Panc1 (cell line): ENCODE measurements at regions not wholly inside any gene's neighbourhood (a gene's known extent, or its start where the extent isn't known, plus 50 kb on each side); places are given as distances from the start of the nearest gene placed in this dataset.

Experiments used
- ATAC-seq: fragments of 200-7000 bp; cut with Tn5 transposase; 2 replicates; pipeline ENCODE4 v1.9.1; 2020; ENCODE audit warnings: mild to moderate bottlenecking, moderate library complexity
- BruUV-seq: library from RNA; stranded (reverse); fragments of 400-500 nt; replicated peaks from 2 replicates; lab custom pipeline; 2021; lab: Mats Ljungman, UMichigan
- CTCF ChIA-PET: fragments of 300-600 bp; sonication (Branson Sonifier 250); formaldehyde crosslinking; loops from one replicate; lab custom pipeline; 2022; ENCODE audit warnings: antibody characterized with exemption; lab: Charles Lee
- POLR2A ChIA-PET: fragments of 300-600 bp; sonication (Branson Sonifier 250); formaldehyde crosslinking; loops from one replicate; lab custom pipeline; 2022; ENCODE audit warnings: antibody characterized with exemption; lab: Charles Lee
- DNase-seq: peaks from one replicate; pipeline ENCODE4 v3.0.0-alpha.2; 2010; ENCODE audit warnings: low read depth, low spot score
- H3K27ac ChIP-seq: 2 replicates; pipeline ENCODE4 v1.5.1; 2011; ENCODE audit warnings: mild to moderate bottlenecking, low read length, inconsistent platforms
- H3K27me3 ChIP-seq: fragments of 200-500 bp; sonication (Bioruptor generic); 2 replicates; pipeline ENCODE4 v1.6.0; 2014; ENCODE audit warnings: low read length, inconsistent platforms; ENCODE audit not compliant: control insufficient read depth, insufficient read depth
- H3K36me3 ChIP-seq: fragments of 200-500 bp; sonication (Bioruptor generic); 2 replicates; pipeline ENCODE4 v1.5.1; 2014; ENCODE audit warnings: inconsistent platforms, mild to moderate bottlenecking, low read length, moderate library complexity; ENCODE audit not compliant: control insufficient read depth, insufficient read depth
- H3K4me1 ChIP-seq: 2 replicates; pipeline ENCODE4 v1.5.1; 2011; ENCODE audit warnings: inconsistent platforms, mild to moderate bottlenecking, low read length, moderate library complexity; ENCODE audit not compliant: control insufficient read depth, insufficient read depth
- H3K4me3 ChIP-seq, 2 experiments: 2 replicates each; pipeline ENCODE4 v1.5.1; 2011 to 2012; ENCODE audit warnings: low read depth in 2 of 2, low read length in 2 of 2, mild to moderate bottlenecking in 2 of 2, inconsistent platforms in 1 of 2, moderate library complexity in 1 of 2
- H3K9me3 ChIP-seq: fragments of 200-500 bp; sonication (Bioruptor generic); 2 replicates; pipeline ENCODE4 v1.5.1; 2014; ENCODE audit warnings: low read depth, mild to moderate bottlenecking, inconsistent platforms, low read length, moderate library complexity; ENCODE audit not compliant: control insufficient read depth, insufficient read depth
- CTCF ChIP-seq: fragments of 450-650 bp; IDR thresholded peaks from 2 replicates; pipeline ENCODE4 v1.5.1; 2017; ENCODE audit warnings: mild to moderate bottlenecking
- POLR2AphosphoS5 ChIP-seq: IDR thresholded peaks from 2 replicates; pipeline ENCODE4 v1.6.1; 2012; ENCODE audit warnings: mild to moderate bottlenecking, low read depth, low read length, moderate library complexity
- SIN3A ChIP-seq: IDR thresholded peaks from 2 replicates; pipeline ENCODE4 v1.6.1; 2012; ENCODE audit warnings: low read depth, mild to moderate bottlenecking, low read length, moderate library complexity, borderline replicate concordance; ENCODE audit not compliant: insufficient read depth
- TCF7L2 ChIP-seq: IDR thresholded peaks from 2 replicates; pipeline ENCODE4 v1.6.1; 2011; ENCODE audit warnings: mild to moderate bottlenecking, low read depth, low read length, inconsistent platforms
- in situ Hi-C: cut with HindIII; loops from 2 replicates; pipeline ENCODE4 v1.10.0; 2016; ENCODE audit warnings: low sequenced_read_pairs, low pct_unique_long_range_greater_than_20kb
- intact Hi-C: fragments of 100-400 bp; cut with micrococcal nuclease; formaldehyde crosslinking; loops from one replicate; pipeline ENCODE4 v1.10.0; 2022; ENCODE audit not compliant: unreplicated experiment
- TF ChIP-seq, protein P1 (sequence below), 2 experiments: IDR thresholded peaks; 2 replicates each; pipeline ENCODE4 v1.6.1; 2011 to 2012; ENCODE audit warnings: low read depth in 2 of 2, control low read depth in 1 of 2, low read length in 1 of 2, mild to moderate bottlenecking in 1 of 2, moderate library complexity in 1 of 2; ENCODE audit not compliant: insufficient read depth in 1 of 2

GRCh38 chr12:126907900-126908764 lies 1358.8 kb upstream of the TMEM132C start:
- Histone ChIP-seq H3K4me1 (no peaks in the 10 kb centered on the region), H3K4me3 (no peak overlapping the region), H3K27me3 (no peaks in the 10 kb centered on the region), H3K36me3 (no peaks in the 10 kb centered on the region), H3K27ac (no peak overlapping the region), H3K9me3 (no peaks in the 10 kb centered on the region)
- in situ Hi-C loops (no loop called here), intact Hi-C loops (no loop called here)
- CTCF ChIA-PET, result no interaction called here
- no peak for DNase-seq
- POLR2A ChIA-PET, result no interaction called here
- no TSS peak for BruUV-seq
- ATAC-seq, result no peak
- TF ChIP-seq SIN3A (no peak), TCF7L2 (no peak), CTCF (no peak)

DNA sequence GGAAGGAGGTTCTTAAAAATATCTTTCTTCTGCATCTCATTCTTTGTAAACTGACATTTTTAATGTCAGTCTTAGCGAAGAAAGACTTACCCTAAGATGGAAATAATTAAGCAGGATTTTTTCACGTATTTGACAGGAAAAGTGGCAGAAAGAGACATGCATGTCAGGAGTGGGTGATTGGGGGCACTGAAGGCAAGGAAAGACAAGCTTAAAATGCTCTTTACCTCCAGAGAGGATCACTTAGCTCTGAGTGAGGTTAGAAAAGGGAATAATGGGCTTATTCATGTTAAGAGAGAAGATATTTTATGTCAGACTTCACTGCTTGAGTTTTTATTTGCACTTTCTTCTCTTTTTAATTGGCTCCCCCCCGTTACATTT lies 1358.2 kb upstream of the TMEM132C start:
- in situ Hi-C loops, result no loop called here
- no peak for ATAC-seq
- H3K27ac ChIP-seq, result no peak overlapping the region
- no TSS peak for BruUV-seq
- no peak overlapping the region for H3K4me3 ChIP-seq
- no peak for DNase-seq
- TF ChIP-seq POLR2AphosphoS5 (no peak), CTCF (no peak), SIN3A (no peak), TCF7L2 (no peak)
- TF ChIP-seq, protein P1, sequence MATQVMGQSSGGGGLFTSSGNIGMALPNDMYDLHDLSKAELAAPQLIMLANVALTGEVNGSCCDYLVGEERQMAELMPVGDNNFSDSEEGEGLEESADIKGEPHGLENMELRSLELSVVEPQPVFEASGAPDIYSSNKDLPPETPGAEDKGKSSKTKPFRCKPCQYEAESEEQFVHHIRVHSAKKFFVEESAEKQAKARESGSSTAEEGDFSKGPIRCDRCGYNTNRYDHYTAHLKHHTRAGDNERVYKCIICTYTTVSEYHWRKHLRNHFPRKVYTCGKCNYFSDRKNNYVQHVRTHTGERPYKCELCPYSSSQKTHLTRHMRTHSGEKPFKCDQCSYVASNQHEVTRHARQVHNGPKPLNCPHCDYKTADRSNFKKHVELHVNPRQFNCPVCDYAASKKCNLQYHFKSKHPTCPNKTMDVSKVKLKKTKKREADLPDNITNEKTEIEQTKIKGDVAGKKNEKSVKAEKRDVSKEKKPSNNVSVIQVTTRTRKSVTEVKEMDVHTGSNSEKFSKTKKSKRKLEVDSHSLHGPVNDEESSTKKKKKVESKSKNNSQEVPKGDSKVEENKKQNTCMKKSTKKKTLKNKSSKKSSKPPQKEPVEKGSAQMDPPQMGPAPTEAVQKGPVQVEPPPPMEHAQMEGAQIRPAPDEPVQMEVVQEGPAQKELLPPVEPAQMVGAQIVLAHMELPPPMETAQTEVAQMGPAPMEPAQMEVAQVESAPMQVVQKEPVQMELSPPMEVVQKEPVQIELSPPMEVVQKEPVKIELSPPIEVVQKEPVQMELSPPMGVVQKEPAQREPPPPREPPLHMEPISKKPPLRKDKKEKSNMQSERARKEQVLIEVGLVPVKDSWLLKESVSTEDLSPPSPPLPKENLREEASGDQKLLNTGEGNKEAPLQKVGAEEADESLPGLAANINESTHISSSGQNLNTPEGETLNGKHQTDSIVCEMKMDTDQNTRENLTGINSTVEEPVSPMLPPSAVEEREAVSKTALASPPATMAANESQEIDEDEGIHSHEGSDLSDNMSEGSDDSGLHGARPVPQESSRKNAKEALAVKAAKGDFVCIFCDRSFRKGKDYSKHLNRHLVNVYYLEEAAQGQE (IDR thresholded peaks at IDR 0.05; ENCODE audit: insufficient read depth in 1 of 2, low read depth in 2 of 2, low read length in 1 of 2), result no peak
- H3K27me3 ChIP-seq, result no peaks in the 10 kb centered on the region
- ChIA-PET POLR2A (no interaction called here), CTCF (no interaction called here)
- intact Hi-C loops, result no loop called here
- no peaks in the 10 kb centered on the region for H3K9me3 ChIP-seq
- H3K36me3 ChIP-seq, result no peaks in the 10 kb centered on the region
- H3K4me1 ChIP-seq, result no peaks in the 10 kb centered on the region
